Fibroblast of lung (primary cell): ENCODE measurements at regions not wholly inside any gene's neighbourhood (a gene's known extent, or its start where the extent isn't known, plus 50 kb on each side); places are given as distances from the start of the nearest gene placed in this dataset.
"Not testable (repeated sequence)": the region's sequence is repeated elsewhere in the genome, so short reads cannot be mapped to it uniquely, and the experiment has no call there.

Source experiments
- CTCF ChIP-seq, 2 donors: IDR thresholded peaks in 1 of 2; conservative IDR thresholded peaks in 1 of 2; 1 replicate in 1 of 2; 2 replicates in 1 of 2; pipeline ENCODE4 v1.5.1; 2011 to 2012; ENCODE audit warnings: low read length in 2 of 2, control low read depth in 1 of 2, inconsistent platforms in 1 of 2, low read depth in 1 of 2, mild to moderate bottlenecking in 1 of 2
- EZH2 ChIP-seq: IDR thresholded peaks from 2 replicates; pipeline ENCODE4 v1.5.1; 2012; ENCODE audit warnings: low read length, control low read depth, mild to moderate bottlenecking; ENCODE audit errors: missing control alignments

GRCh38 chr5:121665542-121665941 lies 186.1 kb upstream of the FTMT start:
- not testable (repeated sequence) for TF ChIP-seq CTCF (conservative IDR thresholded peaks at IDR 0.05 in 1 of 2, IDR thresholded peaks at IDR 0.05 in 1 of 2; ENCODE audit: low read depth in 1 of 2, low read length in 2 of 2); EZH2
